ENCODE measurements at regions not wholly inside any gene's neighbourhood (a gene's known extent, or its start where the extent isn't known, plus 50 kb on each side); places are given as distances from the start of the nearest gene placed in this dataset.

DNA sequence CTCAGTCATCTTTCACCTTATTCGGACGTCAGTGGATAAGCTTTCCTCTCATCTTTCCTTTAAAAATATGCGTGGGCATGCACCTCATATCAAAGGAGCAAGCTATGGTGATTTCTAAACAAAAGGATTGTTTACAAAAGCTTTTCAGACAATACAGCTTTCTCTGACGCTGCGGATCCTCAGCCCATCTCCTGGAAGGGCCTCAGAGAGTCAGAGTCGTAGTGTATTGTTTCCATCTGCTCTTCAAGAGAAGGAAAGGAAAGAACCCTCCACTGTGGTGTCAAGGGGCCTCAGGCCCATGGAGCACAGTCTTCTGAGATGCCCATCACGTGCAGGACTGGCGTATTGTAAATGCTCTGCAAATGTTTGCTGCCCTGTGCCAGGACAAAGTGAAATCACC lies 163.4 kb upstream of the MAP1B start:
- TF ChIP-seq ZNF260 (CRISPR knock-in tag; IDR thresholded peaks at IDR 0.05; ENCODE audit: borderline replicate concordance, low read depth) (no peak), HOXA9 (CRISPR knock-in tag; IDR thresholded peaks at IDR 0.05; ENCODE audit: borderline replicate concordance) (no peak), SRY (CRISPR knock-in tag; IDR thresholded peaks at IDR 0.05) (no peak), IRF2 (CRISPR knock-in tag; IDR thresholded peaks at IDR 0.05) (no peak), PLRG1 (conservative IDR thresholded peaks at IDR 0.05) (no peak), THAP11 (CRISPR knock-in tag; IDR thresholded peaks at IDR 0.05) (no peak), MTA1 (CRISPR knock-in tag; IDR thresholded peaks at IDR 0.05; ENCODE audit: borderline replicate concordance) (no peak), PITX1 (CRISPR knock-in tag; IDR thresholded peaks at IDR 0.05) (no peak), STAG1 (CRISPR knock-in tag; IDR thresholded peaks at IDR 0.05) (no peak), ZNF674 (CRISPR knock-in tag; IDR thresholded peaks at IDR 0.05; ENCODE audit: low read depth) (no peak), AHR (CRISPR knock-in tag; IDR thresholded peaks at IDR 0.05) (no peak), SRSF9 (IDR thresholded peaks at IDR 0.05; ENCODE audit: borderline replicate concordance, insufficient read depth, low read depth, low read length, poor library complexity, severe bottlenecking) (no peak), ZNF317 (CRISPR knock-in tag; IDR thresholded peaks at IDR 0.05) (no peak), EP300 (IDR thresholded peaks at IDR 0.05; ENCODE audit: low read depth in 2 of 2, low read length in 2 of 2) (no peak), EP300 (CRISPR knock-in tag; IDR thresholded peaks at IDR 0.05; ENCODE audit: borderline replicate concordance) (no peak)
- TF ChIP-seq, protein P1, sequence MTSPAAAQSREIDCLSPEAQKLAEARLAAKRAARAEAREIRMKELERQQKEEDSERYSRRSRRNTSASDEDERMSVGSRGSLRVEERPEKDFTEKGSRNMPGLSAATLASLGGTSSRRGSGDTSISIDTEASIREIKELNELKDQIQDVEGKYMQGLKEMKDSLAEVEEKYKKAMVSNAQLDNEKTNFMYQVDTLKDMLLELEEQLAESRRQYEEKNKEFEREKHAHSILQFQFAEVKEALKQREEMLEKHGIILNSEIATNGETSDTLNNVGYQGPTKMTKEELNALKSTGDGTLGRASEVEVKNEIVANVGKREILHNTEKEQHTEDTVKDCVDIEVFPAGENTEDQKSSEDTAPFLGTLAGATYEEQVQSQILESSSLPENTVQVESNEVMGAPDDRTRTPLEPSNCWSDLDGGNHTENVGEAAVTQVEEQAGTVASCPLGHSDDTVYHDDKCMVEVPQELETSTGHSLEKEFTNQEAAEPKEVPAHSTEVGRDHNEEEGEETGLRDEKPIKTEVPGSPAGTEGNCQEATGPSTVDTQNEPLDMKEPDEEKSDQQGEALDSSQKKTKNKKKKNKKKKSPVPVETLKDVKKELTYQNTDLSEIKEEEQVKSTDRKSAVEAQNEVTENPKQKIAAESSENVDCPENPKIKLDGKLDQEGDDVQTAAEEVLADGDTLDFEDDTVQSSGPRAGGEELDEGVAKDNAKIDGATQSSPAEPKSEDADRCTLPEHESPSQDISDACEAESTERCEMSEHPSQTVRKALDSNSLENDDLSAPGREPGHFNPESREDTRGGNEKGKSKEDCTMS (CRISPR knock-in tag; conservative IDR thresholded peaks at IDR 0.05): no peak
- TF ChIP-seq, protein P2, sequence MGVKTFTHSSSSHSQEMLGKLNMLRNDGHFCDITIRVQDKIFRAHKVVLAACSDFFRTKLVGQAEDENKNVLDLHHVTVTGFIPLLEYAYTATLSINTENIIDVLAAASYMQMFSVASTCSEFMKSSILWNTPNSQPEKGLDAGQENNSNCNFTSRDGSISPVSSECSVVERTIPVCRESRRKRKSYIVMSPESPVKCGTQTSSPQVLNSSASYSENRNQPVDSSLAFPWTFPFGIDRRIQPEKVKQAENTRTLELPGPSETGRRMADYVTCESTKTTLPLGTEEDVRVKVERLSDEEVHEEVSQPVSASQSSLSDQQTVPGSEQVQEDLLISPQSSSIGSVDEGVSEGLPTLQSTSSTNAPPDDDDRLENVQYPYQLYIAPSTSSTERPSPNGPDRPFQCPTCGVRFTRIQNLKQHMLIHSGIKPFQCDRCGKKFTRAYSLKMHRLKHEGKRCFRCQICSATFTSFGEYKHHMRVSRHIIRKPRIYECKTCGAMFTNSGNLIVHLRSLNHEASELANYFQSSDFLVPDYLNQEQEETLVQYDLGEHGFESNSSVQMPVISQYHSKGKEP (CRISPR knock-in tag; IDR thresholded peaks at IDR 0.05): no peak
- TF ChIP-seq, protein P3, sequence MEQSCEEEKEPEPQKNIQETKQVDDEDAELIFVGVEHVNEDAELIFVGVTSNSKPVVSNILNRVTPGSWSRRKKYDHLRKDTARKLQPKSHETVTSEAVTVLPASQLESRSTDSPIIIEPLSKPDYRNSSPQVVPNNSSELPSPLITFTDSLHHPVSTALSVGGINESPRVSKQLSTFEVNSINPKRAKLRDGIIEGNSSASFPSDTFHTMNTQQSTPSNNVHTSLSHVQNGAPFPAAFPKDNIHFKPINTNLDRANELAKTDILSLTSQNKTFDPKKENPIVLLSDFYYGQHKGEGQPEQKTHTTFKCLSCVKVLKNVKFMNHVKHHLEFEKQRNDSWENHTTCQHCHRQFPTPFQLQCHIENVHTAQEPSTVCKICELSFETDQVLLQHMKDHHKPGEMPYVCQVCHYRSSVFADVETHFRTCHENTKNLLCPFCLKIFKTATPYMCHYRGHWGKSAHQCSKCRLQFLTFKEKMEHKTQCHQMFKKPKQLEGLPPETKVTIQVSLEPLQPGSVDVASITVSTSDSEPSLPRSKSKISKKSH (CRISPR knock-in tag; IDR thresholded peaks at IDR 0.05; ENCODE audit: borderline replicate concordance): no peak
- TF ChIP-seq, protein P4, sequence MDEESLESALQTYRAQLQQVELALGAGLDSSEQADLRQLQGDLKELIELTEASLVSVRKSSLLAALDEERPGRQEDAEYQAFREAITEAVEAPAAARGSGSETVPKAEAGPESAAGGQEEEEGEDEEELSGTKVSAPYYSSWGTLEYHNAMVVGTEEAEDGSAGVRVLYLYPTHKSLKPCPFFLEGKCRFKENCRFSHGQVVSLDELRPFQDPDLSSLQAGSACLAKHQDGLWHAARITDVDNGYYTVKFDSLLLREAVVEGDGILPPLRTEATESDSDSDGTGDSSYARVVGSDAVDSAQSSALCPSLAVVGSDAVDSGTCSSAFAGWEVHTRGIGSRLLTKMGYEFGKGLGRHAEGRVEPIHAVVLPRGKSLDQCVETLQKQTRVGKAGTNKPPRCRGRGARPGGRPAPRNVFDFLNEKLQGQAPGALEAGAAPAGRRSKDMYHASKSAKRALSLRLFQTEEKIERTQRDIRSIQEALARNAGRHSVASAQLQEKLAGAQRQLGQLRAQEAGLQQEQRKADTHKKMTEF (CRISPR knock-in tag; IDR thresholded peaks at IDR 0.05): no peak
- no peaks in the 10 kb centered on the region for H3K79me2 ChIP-seq (ENCODE audit: insufficient read depth, low read length)
- 27% methylated on average over 8 of the region's 8 CpGs for WGBS (ENCODE audit: low lambda C conversion rate)
- no peak overlapping the region for H3K27ac ChIP-seq (ENCODE audit: extremely low read length, insufficient read depth, low read length)
- H3K27me3 ChIP-seq (ENCODE audit: control insufficient read depth in 1 of 2, insufficient read depth in 2 of 2, low read length in 2 of 2): peaks cover 0 to 11% of the 10 kb centered on the region in 2 experiments; a peak in 1 of 5 replicates
- H3K4me3 ChIP-seq (replicated peaks in 1 of 3; ENCODE audit: insufficient read depth in 1 of 3, low read depth in 2 of 3, low read length in 3 of 3): no peak overlapping the region
- peaks cover 5% of the 10 kb centered on the region; the same call in 1 of the 2 replicates for H3K4me1 ChIP-seq (ENCODE audit: insufficient read depth, low read length)
- H4K20me1 ChIP-seq (ENCODE audit: insufficient read depth, low read length): no peaks in the 10 kb centered on the region
- BruUV-seq (replicated peaks): no TSS peak
- DNase-seq (ENCODE audit: low spot score) (no peak), ATAC-seq (no peak), FAIRE-seq (no peak)
- peaks cover under 1% of the 10 kb centered on the region; the same call in 1 of the 2 replicates for H3K9me3 ChIP-seq (ENCODE audit: low read length)
- H3K9ac ChIP-seq (ENCODE audit: insufficient read depth, low read depth, low read length): no peak overlapping the region
- intact Hi-C loops (cut with micrococcal nuclease; ENCODE audit: unreplicated experiment) (no loop called here), in situ Hi-C loops (cut with HindIII; ENCODE audit: extremely low pct_ligation_motif_present, low pct_unique_long_range_greater_than_20kb) (no loop called here)
- ChIA-PET CTCF (ENCODE audit: low intra/inter-chr PET ratio, low total read pairs) (no interaction called here), POLR2A (no interaction called here)
- no peak overlapping the region for H3K4me2 ChIP-seq (ENCODE audit: low read depth, low read length)
- no peaks in the 10 kb centered on the region for H3K36me3 ChIP-seq (replicated peaks in 1 of 2; ENCODE audit: control insufficient read depth in 1 of 2, insufficient read depth in 2 of 2, low read length in 2 of 2)
- H2AFZ ChIP-seq (ENCODE audit: low read length): no peak overlapping the region
